Lower leg skin (tissue), 4 donors: ENCODE measurements at regions not wholly inside any gene's neighbourhood (a gene's known extent, or its start where the extent isn't known, plus 50 kb on each side); places are given as distances from the start of the nearest gene placed in this dataset.

Experiments used
- DNase-seq, 2 donors: peaks; one replicate each; pipeline ENCODE4 v3.0.0-alpha.2; 2019; ENCODE audit warnings: low spot score in 2 of 2
- H3K4me3 ChIP-seq: fragments of 200-600 bp; sonication (generic); 2 replicates; pipeline ENCODE4 v1.5.1; 2017; ENCODE audit warnings: mild to moderate bottlenecking, low read depth; ENCODE audit not compliant: poor library complexity, severe bottlenecking
- POLR2A ChIP-seq, 2 donors: fragments of 450-650 bp; IDR thresholded peaks; one replicate each; pipeline ENCODE4 v1.6.1; 2016 to 2017; ENCODE audit warnings: antibody characterized with exemption in 2 of 2, mild to moderate bottlenecking in 1 of 2, moderate library complexity in 1 of 2
- WGBS, 2 donors: methylation state at CpG; one replicate each; pipeline ENCODE4 v1.1.5; 2018; 5-methylcytosine and 5-hydroxymethylcytosine counted together
- intact Hi-C: fragments of 100-400 bp; cut with DNase I; formaldehyde crosslinking; loops from one replicate; pipeline ENCODE4 v1.15.0; 2023; ENCODE audit warnings: low total_unique reads
- TF ChIP-seq, protein P1 (sequence below), 3 donors: fragments of 450-650 bp; IDR thresholded peaks; one replicate each; pipeline ENCODE4 v1.5.1; 2016; ENCODE audit warnings: antibody characterized with exemption in 3 of 3, mild to moderate bottlenecking in 3 of 3, moderate library complexity in 2 of 3

DNA sequence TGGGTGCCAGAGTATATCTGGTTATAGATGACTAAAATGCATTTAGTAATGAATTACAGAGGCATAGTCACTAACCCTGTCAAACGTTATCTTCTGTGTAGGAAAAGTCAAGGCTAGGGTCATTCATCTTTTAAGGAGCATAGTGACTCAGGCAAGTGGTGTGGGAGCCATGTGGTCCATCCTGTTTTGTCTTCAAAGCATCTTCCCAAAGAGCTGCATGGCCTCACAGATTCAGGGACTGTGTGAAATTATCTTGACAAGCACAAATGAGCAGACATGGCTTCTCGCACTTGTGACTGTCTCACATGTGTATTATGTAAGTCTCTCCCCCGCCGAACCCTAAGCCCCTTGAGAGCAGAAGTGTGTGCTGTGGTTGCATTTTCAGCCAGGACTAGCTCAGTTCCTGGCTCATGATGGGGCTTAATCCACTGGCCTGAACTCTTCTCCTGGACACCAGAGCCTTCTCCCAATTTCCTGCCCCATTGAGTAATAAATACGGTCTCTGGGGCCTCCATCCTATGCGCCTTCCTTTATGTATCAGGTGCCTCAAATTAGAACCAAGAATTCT, 769.1 kb downstream of the QKI start:
- TF ChIP-seq POLR2A (IDR thresholded peaks at IDR 0.05), result no peak
- TF ChIP-seq, protein P1, sequence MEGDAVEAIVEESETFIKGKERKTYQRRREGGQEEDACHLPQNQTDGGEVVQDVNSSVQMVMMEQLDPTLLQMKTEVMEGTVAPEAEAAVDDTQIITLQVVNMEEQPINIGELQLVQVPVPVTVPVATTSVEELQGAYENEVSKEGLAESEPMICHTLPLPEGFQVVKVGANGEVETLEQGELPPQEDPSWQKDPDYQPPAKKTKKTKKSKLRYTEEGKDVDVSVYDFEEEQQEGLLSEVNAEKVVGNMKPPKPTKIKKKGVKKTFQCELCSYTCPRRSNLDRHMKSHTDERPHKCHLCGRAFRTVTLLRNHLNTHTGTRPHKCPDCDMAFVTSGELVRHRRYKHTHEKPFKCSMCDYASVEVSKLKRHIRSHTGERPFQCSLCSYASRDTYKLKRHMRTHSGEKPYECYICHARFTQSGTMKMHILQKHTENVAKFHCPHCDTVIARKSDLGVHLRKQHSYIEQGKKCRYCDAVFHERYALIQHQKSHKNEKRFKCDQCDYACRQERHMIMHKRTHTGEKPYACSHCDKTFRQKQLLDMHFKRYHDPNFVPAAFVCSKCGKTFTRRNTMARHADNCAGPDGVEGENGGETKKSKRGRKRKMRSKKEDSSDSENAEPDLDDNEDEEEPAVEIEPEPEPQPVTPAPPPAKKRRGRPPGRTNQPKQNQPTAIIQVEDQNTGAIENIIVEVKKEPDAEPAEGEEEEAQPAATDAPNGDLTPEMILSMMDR (IDR thresholded peaks at IDR 0.05), result no peak
- WGBS, 2 donors, result 90 to 96% methylated on average over 6 of the region's 6 CpGs
- DNase-seq, result no peak
- intact Hi-C loops, result no loop called here
- no peak overlapping the region for H3K4me3 ChIP-seq

DNA sequence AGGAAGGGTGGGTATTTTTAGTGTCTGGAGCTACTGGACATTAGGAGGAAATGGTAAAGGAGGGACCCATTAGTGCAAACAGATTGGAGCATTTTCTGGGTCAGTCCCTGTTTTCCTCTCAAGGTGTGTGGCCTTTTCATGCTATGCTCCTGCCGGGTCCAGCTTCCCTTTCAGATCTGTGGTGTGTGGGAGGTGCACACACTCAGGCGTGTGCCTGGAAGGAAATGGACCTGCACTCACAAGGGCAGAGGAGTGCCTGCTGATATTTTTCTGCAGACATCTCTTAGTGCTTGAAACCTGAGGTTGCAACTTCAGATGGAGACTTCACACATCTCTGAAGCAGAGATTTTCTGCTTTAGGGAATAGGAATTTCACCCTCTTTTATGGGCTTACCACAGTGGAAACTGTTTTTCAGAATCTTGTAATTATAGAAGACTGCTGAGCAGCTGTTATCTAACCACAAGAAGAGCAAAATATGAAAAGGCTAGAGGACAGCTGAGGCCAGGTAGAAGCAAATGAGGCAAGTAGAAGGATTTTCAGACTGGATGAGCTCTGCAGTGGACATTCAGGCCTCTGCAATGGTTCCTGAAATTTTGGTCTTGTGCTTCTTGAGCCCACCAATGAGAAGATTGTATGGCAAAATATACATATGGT, 764.3 kb downstream of the QKI start:
- no peak overlapping the region for H3K4me3 ChIP-seq
- intact Hi-C loops, result no loop called here
- no peak for DNase-seq
- TF ChIP-seq POLR2A (IDR thresholded peaks at IDR 0.05), result no peak
- TF ChIP-seq, protein P1 (IDR thresholded peaks at IDR 0.05), result no peak
- WGBS, 2 donors, result 61 to 69% methylated on average over 2 of the region's 2 CpGs

DNA sequence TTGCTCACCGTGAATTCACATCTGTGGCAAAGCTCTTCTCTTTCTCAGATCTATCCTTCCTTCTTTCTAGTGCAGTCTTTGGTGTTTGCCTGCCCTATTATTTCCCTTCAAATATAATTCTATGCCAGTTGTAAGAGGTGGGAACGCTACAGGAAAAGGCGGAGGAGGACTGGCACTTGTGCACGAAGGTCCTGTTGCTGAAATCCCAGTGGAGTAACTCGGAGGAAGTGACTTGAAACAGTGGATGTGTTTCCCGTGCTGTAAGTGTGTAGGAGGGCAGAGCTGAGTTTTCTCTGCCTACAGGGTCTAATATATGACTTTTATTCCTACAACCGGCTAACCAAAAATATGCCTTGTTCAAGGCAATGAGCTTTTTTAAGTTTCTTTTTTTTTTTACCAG, 754.8 kb downstream of the QKI start:
- TF ChIP-seq POLR2A (IDR thresholded peaks at IDR 0.05), result no peak
- TF ChIP-seq, protein P1 (IDR thresholded peaks at IDR 0.05), result no peak
- intact Hi-C loops, result no loop called here
- DNase-seq, result no peak
- 74 to 77% methylated on average over 7 of the region's 7 CpGs for WGBS, 2 donors
- no peak overlapping the region for H3K4me3 ChIP-seq

DNA sequence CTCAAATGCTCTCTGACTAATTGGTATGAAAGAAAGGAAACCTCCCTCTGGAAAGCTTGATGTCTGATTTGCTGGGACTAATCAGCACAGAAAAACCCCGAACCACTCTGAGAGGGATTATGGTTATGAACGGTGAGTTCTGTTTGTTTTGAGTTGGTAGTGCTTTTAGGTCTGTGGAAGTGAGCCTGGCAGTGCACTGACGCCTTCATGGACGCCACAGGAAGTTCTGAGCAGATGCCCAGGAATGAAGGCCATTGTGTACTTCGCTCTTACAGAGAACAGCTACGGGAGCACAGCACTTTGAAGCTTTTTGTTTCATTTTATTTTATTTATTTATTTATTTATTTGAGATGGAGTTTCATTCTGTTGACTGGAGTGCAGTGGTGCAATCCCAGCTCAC, 754.1 kb downstream of the QKI start:
- 77 to 82% methylated on average over 6 of the region's 6 CpGs for WGBS, 2 donors
- TF ChIP-seq, protein P1 (IDR thresholded peaks at IDR 0.05), result no peak
- TF ChIP-seq POLR2A (IDR thresholded peaks at IDR 0.05), result no peak
- intact Hi-C loops, result no loop called here
- no peak overlapping the region for H3K4me3 ChIP-seq
- DNase-seq, result no peak

DNA sequence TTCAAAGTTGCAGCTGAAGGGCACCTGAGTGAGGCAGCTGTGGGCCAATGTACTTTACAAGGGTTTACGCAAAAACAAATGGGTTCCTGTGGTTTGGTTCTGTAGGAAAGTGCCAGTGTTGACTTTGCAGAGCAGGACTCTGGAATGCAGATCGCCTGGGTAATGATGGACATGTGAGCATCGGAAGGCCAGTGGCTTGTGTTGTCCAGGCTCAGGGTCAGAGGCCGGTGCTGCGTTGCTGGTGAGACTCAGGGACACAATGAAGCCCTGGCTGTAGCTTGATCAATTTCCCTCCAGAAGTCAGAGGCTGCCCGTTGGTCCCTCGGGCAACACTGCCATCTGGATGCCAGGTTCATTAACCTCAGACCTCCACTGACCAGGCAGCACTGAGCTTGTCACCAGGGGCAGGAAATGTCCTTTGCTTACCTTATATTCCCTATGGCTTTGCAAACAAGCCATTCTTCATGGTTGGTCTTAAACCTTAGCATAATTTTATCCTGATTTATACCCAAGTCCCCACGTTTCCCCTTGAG, 753.4 kb downstream of the QKI start:
- 89 to 94% methylated on average over 8 of the region's 8 CpGs for WGBS, 2 donors
- intact Hi-C loops, result no loop called here
- TF ChIP-seq, protein P1 (IDR thresholded peaks at IDR 0.05), result no peak
- no peak for TF ChIP-seq POLR2A (IDR thresholded peaks at IDR 0.05)
- DNase-seq, result no peak
- no peak overlapping the region for H3K4me3 ChIP-seq
